Bronchial epithelial cell (primary cell): ENCODE measurements at regions not wholly inside any gene's neighbourhood (a gene's known extent, or its start where the extent isn't known, plus 50 kb on each side); places are given as distances from the start of the nearest gene placed in this dataset.

Experiments used
- DNase-seq: peaks from one replicate; pipeline ENCODE4 v3.0.0-alpha.2; 2010; ENCODE audit warnings: low read depth
- FAIRE-seq: peaks from 2 replicates; lab custom pipeline; 2011; peaks lifted over from hg19 to GRCh38; lab: Jason Lieb, UNC
- H3K27me3 ChIP-seq: 2 replicates; pipeline ENCODE4 v1.5.1; 2011; ENCODE audit warnings: low read length; ENCODE audit not compliant: control insufficient read depth, insufficient read depth
- H3K36me3 ChIP-seq: 2 replicates; pipeline ENCODE4 v1.5.1; 2011; ENCODE audit warnings: low read length; ENCODE audit not compliant: control insufficient read depth, insufficient read depth
- H3K4me3 ChIP-seq: 2 replicates; pipeline ENCODE4 v1.5.1; 2011; ENCODE audit warnings: mild to moderate bottlenecking, low read depth, low read length, control low read depth
- TF ChIP-seq, protein P1 (sequence below): IDR thresholded peaks from 2 replicates; pipeline ENCODE4 v1.5.1; 2011; ENCODE audit warnings: mild to moderate bottlenecking, moderate library complexity, low read length, control low read depth, inconsistent platforms; ENCODE audit not compliant: insufficient read depth, severe bottlenecking

DNA sequence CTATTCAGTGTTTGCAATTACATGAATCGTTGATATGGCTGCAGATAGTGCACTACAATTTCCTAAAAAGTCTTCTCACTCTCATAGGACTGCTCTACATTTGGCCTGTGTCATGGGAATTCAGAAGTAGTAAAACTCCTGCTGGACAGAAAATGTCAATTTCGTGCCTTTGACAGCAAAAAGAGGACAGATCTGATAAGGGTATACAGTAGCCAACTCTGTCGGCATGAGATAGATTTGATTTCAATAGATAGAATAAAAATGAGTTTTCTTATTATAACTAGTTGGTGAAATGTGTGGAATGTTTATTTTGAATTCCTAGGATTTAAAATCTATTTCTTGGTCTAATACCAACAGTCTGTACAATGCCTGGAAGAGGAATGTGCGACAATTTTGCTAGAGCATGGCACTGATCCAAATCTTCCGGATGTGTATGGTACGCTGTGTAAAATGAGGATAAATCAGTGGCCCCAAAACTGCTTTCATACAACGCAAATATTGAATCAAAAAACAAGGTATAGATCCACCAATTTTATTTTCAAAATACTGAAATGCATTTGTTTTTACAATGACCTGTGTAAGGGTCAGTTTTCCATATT lies 133.5 kb upstream of the CDK13 start:
- DNase-seq (no peak), FAIRE-seq (no peak)
- Histone ChIP-seq H3K4me3 (no peak overlapping the region), H3K27me3 (peaks cover 11% of the 10 kb centered on the region), H3K36me3 (no peaks in the 10 kb centered on the region)
- TF ChIP-seq, protein P1, sequence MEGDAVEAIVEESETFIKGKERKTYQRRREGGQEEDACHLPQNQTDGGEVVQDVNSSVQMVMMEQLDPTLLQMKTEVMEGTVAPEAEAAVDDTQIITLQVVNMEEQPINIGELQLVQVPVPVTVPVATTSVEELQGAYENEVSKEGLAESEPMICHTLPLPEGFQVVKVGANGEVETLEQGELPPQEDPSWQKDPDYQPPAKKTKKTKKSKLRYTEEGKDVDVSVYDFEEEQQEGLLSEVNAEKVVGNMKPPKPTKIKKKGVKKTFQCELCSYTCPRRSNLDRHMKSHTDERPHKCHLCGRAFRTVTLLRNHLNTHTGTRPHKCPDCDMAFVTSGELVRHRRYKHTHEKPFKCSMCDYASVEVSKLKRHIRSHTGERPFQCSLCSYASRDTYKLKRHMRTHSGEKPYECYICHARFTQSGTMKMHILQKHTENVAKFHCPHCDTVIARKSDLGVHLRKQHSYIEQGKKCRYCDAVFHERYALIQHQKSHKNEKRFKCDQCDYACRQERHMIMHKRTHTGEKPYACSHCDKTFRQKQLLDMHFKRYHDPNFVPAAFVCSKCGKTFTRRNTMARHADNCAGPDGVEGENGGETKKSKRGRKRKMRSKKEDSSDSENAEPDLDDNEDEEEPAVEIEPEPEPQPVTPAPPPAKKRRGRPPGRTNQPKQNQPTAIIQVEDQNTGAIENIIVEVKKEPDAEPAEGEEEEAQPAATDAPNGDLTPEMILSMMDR: no peak

DNA sequence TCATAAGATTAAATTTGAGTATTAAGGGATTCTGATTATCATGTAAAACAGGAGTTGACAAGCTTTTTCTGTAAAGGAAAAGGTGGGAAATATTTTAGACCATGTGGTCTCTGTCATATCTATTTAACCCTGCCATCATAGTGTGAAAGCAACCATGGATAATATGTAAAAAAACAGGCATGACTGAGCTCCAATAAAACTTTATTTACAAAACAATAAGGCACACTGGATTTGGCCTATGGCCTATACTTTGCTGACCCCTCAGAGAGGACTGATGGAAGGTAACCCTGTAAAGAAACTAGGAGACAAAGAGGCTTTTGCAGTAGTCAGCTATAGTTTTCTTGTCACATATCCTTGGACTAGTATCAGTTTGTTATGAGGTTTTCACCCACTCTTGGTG lies 130.5 kb upstream of the CDK13 start:
- Histone ChIP-seq H3K4me3 (no peak overlapping the region), H3K27me3 (peaks cover 11% of the 10 kb centered on the region), H3K36me3 (no peaks in the 10 kb centered on the region)
- FAIRE-seq: no peak
- no peak for DNase-seq
- TF ChIP-seq, protein P1: no peak

DNA sequence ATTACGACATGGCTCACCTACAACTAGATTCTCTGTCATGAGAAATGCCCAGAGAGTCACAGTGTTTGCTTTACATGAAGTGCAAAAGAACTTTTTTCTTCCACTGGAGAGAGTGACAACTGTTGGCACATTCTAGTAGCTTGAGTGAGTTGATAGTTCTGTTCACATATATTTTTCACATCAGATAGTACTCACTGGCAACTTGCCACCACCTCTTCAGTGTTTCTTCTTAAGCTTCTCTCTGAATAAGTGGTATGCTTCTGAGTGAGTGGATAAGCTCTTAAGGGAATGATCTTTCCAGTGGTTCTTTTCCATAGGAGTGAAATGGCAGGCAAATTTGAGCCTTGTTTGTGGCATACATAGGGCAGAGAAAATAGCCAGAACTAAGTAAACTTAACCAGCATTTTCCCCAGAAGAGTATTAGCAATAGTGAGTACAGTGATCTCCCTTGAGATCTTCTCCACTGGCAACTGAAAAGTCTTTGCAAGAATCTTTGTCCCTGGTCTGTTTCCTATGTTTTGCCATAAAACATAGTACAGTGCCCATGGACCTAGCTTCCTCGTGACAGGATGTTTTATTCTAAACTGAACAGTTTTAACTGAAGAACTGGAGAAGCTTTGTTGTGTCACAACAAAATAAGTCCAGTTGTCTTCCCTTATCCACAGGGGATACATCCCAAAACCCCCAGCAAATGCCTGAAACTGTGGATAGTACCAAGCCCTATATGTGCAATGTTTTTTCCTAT lies 125.4 kb upstream of the CDK13 start:
- DNase-seq (no peak), FAIRE-seq (no peak)
- H3K36me3 ChIP-seq: no peaks in the 10 kb centered on the region
- H3K27me3 ChIP-seq: no peaks in the 10 kb centered on the region
- H3K4me3 ChIP-seq: no peak overlapping the region
- TF ChIP-seq, protein P1: no peak

DNA sequence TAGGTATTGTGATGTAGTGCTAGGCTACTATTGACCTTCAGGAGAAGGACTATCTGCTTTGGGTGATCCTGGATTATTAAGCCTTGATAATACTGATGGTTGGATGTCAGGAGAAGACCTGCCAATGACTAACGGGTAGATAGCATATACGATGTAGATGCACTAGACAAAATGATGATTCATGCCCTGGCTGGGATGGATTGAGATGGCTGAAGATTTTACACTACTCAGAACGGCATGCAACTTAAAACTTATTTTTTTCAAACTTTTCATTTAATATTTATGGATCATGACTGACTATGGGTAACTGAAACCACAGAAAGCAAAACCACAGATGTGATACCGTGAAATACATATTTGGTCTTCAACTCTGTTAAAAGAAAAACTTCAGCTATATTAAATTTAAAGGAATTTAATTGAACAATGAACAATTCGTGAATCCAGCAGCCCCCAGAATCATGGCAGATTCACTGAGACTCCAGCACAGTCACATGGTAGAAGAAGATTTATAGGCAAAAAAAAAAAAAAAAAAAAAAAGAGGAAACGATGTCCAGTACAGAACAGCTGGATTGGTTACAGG lies 124.6 kb upstream of the CDK13 start:
- FAIRE-seq: no peak
- no peaks in the 10 kb centered on the region for H3K27me3 ChIP-seq

DNA sequence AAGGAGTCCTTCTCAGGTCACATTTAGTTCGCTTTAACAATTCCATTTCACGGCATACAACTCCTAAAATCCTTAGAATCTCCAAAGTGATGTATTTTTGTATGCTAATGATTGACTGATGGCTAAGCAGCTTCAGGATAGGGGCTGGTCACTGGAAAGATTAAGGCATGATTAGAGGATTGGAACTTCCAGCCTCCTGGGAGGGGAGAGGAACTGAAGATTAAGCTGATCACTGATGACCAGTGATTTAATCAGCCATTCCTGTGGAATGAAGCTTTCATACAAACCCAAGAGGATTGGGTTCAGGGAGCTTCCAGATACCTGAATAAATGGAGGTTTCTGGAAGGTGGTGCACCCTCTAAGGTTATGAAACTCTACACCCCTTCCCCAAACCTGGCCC lies 123.9 kb upstream of the CDK13 start:
- TF ChIP-seq, protein P1: no peak
- no peak for FAIRE-seq
- Histone ChIP-seq H3K4me3 (no peak overlapping the region), H3K36me3 (no peaks in the 10 kb centered on the region), H3K27me3 (no peaks in the 10 kb centered on the region)
- DNase-seq: no peak

More for the DNA sequence above, 124.6 kb upstream of the CDK13 start:
- DNase-seq: peak; percentile 10
- Histone ChIP-seq H3K36me3 (no peaks in the 10 kb centered on the region), H3K4me3 (no peak overlapping the region)
- TF ChIP-seq, protein P1: no peak
